Loucy (cell line): ENCODE measurements at regions not wholly inside any gene's neighbourhood (a gene's known extent, or its start where the extent isn't known, plus 50 kb on each side); places are given as distances from the start of the nearest gene placed in this dataset.

Experiments
- EZH2phosphoT487 ChIP-seq: fragments of 200-600 bp; IDR thresholded peaks from 2 replicates; pipeline ENCODE4 v1.6.1; 2018; ENCODE audit warnings: antibody characterized with exemption, mild to moderate bottlenecking, moderate library complexity, borderline replicate concordance
- TF ChIP-seq, protein P1 (sequence below): fragments of 200-600 bp; sonication (generic); conservative IDR thresholded peaks from 2 replicates; pipeline ENCODE4 v1.5.1; 2014; ENCODE audit warnings: mild to moderate bottlenecking, antibody characterized with exemption, low read length

DNA sequence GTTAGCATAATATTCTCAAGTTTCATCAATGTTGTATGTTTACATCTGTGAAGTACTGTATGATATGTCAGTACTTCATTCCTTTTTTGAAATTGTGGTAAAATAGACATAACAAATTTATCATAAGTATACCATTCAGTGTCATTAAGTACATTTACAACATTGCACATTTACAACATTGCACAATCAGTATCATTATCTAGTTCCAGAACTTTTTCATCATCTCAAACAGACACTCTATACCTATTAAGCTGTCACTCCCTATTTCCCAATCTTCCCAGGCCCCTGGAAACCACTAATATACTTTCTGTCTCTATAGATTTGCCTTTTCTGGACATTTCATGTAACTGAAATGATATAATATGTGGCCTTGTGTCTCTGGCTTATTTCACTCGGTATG, 75.1 kb upstream of the ATG10 start:
- TF ChIP-seq, protein P1, sequence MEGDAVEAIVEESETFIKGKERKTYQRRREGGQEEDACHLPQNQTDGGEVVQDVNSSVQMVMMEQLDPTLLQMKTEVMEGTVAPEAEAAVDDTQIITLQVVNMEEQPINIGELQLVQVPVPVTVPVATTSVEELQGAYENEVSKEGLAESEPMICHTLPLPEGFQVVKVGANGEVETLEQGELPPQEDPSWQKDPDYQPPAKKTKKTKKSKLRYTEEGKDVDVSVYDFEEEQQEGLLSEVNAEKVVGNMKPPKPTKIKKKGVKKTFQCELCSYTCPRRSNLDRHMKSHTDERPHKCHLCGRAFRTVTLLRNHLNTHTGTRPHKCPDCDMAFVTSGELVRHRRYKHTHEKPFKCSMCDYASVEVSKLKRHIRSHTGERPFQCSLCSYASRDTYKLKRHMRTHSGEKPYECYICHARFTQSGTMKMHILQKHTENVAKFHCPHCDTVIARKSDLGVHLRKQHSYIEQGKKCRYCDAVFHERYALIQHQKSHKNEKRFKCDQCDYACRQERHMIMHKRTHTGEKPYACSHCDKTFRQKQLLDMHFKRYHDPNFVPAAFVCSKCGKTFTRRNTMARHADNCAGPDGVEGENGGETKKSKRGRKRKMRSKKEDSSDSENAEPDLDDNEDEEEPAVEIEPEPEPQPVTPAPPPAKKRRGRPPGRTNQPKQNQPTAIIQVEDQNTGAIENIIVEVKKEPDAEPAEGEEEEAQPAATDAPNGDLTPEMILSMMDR, result no peak
- TF ChIP-seq EZH2phosphoT487, result no peak
